ENCODE measurements at regions not wholly inside any gene's neighbourhood (a gene's known extent, or its start where the extent isn't known, plus 50 kb on each side); places are given as distances from the start of the nearest gene placed in this dataset.

DNA sequence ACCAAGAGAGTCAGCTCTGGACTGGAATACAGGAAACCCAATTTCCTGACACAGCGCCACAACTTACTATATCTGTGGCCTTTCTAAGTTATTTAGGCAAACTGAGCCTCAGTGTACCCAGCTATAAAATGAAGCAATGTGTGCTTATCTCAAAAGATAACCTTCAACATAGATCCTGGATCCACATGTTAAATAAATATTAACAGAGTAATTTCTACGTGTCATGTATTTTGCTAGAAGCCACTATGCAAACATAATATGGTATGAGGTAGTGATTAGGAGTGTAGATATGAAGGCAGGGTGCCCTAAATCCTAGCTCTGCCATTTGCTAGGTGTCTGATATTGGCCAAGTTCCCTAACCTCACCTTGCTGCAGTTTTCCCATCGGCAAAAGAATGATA is 527.0 kb downstream of the RAB28 start:
- TF ChIP-seq, protein P1, sequence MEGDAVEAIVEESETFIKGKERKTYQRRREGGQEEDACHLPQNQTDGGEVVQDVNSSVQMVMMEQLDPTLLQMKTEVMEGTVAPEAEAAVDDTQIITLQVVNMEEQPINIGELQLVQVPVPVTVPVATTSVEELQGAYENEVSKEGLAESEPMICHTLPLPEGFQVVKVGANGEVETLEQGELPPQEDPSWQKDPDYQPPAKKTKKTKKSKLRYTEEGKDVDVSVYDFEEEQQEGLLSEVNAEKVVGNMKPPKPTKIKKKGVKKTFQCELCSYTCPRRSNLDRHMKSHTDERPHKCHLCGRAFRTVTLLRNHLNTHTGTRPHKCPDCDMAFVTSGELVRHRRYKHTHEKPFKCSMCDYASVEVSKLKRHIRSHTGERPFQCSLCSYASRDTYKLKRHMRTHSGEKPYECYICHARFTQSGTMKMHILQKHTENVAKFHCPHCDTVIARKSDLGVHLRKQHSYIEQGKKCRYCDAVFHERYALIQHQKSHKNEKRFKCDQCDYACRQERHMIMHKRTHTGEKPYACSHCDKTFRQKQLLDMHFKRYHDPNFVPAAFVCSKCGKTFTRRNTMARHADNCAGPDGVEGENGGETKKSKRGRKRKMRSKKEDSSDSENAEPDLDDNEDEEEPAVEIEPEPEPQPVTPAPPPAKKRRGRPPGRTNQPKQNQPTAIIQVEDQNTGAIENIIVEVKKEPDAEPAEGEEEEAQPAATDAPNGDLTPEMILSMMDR (IDR thresholded peaks at IDR 0.05): no peak
- no peak for TF ChIP-seq POLR2A (IDR thresholded peaks at IDR 0.05)
- TF ChIP-seq EP300 (IDR thresholded peaks at IDR 0.05): no peak
- no peak for TF ChIP-seq POLR2AphosphoS5 (IDR thresholded peaks at IDR 0.05)
- Histone ChIP-seq H3K27ac (no peak overlapping the region), H3K27me3 (no peaks in the 10 kb centered on the region), H3K9me3 (no peaks in the 10 kb centered on the region), H3K4me1 (no peaks in the 10 kb centered on the region), H3K4me3 (no peak overlapping the region), H3K36me3 (no peaks in the 10 kb centered on the region)
- 76% methylated on average over 3 of the region's 3 CpGs for WGBS
- DNase-seq (ENCODE audit: low spot score in 2 of 2): no peak

DNA sequence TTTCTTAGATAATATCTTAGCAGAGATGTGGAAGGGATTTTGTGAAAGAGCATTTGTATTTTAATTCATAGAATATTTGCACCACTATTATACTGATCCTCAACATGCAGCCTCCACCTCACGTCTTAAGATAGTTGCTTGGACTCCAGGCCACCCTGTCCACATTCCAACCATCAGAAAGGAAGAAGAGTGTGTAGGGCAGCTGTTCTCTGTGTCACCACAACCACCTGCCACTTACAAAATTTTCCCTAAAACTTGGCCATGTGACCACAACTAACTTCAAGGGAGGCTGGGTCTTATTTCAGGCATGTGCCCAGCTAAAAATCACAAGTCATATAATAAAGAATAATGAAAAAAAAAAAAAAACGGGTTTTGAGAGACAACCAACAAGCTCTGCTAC is 528.1 kb downstream of the RAB28 start:
- DNase-seq (ENCODE audit: low spot score in 2 of 2): no peak
- H3K9me3 ChIP-seq: no peaks in the 10 kb centered on the region
- TF ChIP-seq EP300 (IDR thresholded peaks at IDR 0.05): no peak
- TF ChIP-seq POLR2A (IDR thresholded peaks at IDR 0.05): no peak
- no peak for TF ChIP-seq POLR2AphosphoS5 (IDR thresholded peaks at IDR 0.05)
- TF ChIP-seq, protein P1 (IDR thresholded peaks at IDR 0.05): no peak
- H3K27me3 ChIP-seq: no peaks in the 10 kb centered on the region
- WGBS: 72% methylated on average over 2 of the region's 2 CpGs
- H3K4me3 ChIP-seq: no peak overlapping the region
- no peaks in the 10 kb centered on the region for H3K4me1 ChIP-seq
- no peaks in the 10 kb centered on the region for H3K36me3 ChIP-seq
- H3K27ac ChIP-seq: no peak overlapping the region

DNA sequence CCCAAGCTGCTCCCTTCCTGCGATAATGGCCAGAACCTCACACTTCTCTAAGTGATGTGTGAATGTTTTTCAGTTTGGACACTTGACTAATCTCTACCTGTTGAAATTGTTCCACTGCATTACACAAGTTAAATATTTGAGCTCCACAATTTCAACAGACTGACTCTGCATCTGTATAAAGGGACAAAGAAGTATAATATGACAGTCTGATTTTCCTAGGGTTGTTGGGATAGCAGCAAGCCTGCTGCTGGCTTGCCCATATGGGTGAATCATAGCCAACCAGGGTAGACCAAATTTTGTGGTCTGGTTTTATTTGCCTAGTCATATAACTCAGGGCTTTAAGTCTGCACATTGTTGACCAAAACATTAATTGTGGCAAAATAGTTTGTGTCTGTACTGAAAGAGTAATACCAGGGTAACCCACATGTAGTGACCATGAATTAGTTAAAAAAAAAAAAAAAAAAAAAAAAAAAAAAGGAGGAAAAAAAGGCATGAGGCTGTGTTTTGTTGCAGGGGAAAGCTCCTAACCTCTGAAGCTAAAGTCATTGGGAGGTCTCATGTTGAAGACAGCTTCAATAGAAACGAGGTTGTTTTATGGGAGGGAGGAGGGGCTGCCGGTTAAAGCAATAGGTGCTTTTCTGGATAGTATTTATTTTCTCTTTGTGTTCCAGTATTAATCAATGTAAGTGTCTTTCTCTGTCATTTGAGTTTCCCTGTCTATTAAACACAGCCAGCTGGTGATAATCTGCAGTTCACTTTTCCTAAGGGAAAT is 534.2 kb downstream of the RAB28 start:
- no peak for TF ChIP-seq EP300 (IDR thresholded peaks at IDR 0.05)
- no peak for TF ChIP-seq POLR2AphosphoS5 (IDR thresholded peaks at IDR 0.05)
- TF ChIP-seq, protein P1 (IDR thresholded peaks at IDR 0.05): no peak
- TF ChIP-seq POLR2A (IDR thresholded peaks at IDR 0.05): no peak
- Histone ChIP-seq H3K4me1 (no peaks in the 10 kb centered on the region), H3K9me3 (no peaks in the 10 kb centered on the region), H3K27me3 (no peaks in the 10 kb centered on the region), H3K4me3 (no peak overlapping the region), H3K27ac (no peak overlapping the region), H3K36me3 (no peaks in the 10 kb centered on the region)
- 55% methylated on average over 3 of the region's 3 CpGs for WGBS
- no peak for DNase-seq (ENCODE audit: low spot score in 2 of 2)

DNA sequence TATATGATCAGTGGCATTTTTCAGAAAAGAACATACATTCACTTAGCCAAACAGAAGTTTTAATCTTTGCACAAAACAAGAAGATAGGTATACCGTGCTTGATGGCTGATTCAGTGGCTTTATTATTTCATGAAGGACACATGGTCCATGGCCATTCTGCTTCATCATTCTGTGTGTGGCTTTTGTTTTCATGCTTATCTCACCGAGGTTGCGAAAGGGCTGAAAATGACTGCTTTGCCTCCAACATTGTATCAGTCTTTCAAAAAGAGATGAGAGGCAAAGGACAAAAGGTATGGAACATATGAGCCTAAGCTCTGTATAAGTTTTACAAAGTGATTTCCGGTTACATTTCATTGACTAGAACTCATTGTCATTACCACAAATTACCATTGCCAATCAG is 541.1 kb downstream of the RAB28 start:
- Histone ChIP-seq H3K36me3 (no peaks in the 10 kb centered on the region), H3K27me3 (no peaks in the 10 kb centered on the region), H3K4me3 (no peak overlapping the region), H3K27ac (no peak overlapping the region), H3K9me3 (no peaks in the 10 kb centered on the region), H3K4me1 (no peaks in the 10 kb centered on the region)
- 90% methylated on average over 4 of the region's 4 CpGs for WGBS
- DNase-seq (ENCODE audit: low spot score in 2 of 2): no peak
- TF ChIP-seq, protein P1 (IDR thresholded peaks at IDR 0.05): no peak
- TF ChIP-seq POLR2A (IDR thresholded peaks at IDR 0.05) (no peak), POLR2AphosphoS5 (IDR thresholded peaks at IDR 0.05) (no peak), EP300 (IDR thresholded peaks at IDR 0.05) (no peak)

DNA sequence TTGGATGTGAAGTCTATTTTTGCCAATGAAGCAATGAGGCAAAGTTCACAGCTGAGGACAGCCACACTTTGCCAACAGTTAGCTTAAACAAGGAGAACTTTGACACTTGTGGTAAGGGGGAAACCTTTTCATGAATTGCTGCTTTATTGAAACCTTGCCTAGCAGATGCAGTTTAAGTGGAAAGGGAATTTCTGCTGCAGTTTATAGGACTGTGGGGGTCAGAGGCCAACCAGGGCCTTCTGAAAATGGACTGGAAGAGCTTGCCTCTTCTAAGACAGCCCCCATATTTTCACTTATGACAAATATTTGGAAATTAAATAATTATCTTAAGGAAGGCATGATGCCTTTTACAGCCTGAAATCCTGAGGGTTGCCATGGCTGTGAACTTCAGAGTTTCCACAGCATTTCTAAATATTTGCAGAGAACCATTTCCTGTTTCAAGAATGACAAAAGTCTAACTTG is 550.3 kb downstream of the RAB28 start:
- Histone ChIP-seq H3K4me3 (no peak overlapping the region), H3K27ac (no peak overlapping the region), H3K27me3 (no peaks in the 10 kb centered on the region), H3K36me3 (no peaks in the 10 kb centered on the region), H3K9me3 (no peaks in the 10 kb centered on the region), H3K4me1 (no peaks in the 10 kb centered on the region)
- no peak for TF ChIP-seq EP300 (IDR thresholded peaks at IDR 0.05)
- TF ChIP-seq, protein P1 (IDR thresholded peaks at IDR 0.05): no peak
- no peak for TF ChIP-seq POLR2AphosphoS5 (IDR thresholded peaks at IDR 0.05)
- no peak for TF ChIP-seq POLR2A (IDR thresholded peaks at IDR 0.05)
- DNase-seq (ENCODE audit: low spot score in 2 of 2): no peak
